ENCODE measurements at regions not wholly inside any gene's neighbourhood (a gene's known extent, or its start where the extent isn't known, plus 50 kb on each side); places are given as distances from the start of the nearest gene placed in this dataset.

DNA sequence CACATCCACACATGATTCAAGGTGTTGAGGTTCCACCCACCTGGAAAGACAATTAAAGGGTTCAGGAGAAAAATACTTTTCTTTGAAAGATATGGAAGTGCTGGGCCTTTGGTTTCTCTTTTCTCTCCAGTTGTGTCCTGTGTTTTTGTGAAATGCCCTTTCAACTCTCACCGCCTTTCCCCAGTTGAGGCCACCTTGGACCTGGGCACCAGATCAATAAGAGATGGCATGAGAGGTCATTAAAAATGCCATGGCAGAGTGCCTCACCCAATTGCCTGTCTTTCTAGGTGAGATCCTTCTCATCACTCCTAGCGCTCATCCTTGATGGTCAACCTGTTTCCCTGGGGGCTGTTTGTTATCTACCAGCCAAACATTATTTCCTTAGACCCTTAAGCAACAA lies 453.9 kb downstream of the TSN start:
- no peak overlapping the region for H3K27ac Mint-ChIP-seq
- no peaks in the 10 kb centered on the region for H3K9me3 Mint-ChIP-seq (ENCODE audit: low read depth)
- no peaks in the 10 kb centered on the region for H3K4me1 Mint-ChIP-seq (ENCODE audit: low read depth)
- peaks cover under 1% of the 10 kb centered on the region for H3K27me3 Mint-ChIP-seq
- H3K4me3 Mint-ChIP-seq = no peak overlapping the region
- H3K36me3 Mint-ChIP-seq = no peaks in the 10 kb centered on the region

DNA sequence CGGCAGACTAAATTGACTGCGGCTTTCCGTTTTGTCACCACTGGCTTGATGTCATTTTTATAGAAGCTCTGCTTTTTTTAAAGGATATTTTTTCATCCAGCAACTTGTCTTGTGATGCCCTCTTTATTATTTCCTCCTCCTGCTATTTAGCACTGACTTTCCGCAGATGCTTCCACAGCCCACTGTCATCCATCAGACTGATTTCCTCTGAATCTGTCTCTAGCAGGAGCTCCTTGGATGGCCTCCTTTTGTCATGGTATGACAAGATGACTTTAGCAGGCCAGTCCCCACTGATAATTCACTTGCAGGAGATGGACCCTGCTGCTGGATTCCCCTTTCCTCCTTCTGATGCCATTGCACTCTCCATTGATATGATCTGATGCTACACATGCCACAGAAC lies 454.6 kb downstream of the TSN start:
- Mint-ChIP-seq H3K36me3 (no peaks in the 10 kb centered on the region), H3K4me3 (no peak overlapping the region), H3K27me3 (no peaks in the 10 kb centered on the region), H3K9me3 (ENCODE audit: low read depth) (no peaks in the 10 kb centered on the region), H3K27ac (no peak overlapping the region), H3K4me1 (ENCODE audit: low read depth) (no peaks in the 10 kb centered on the region)

GRCh38 chr2:122210898-122211856 lies 455.7 kb downstream of the TSN start:
- Mint-ChIP-seq H3K27ac (no peak overlapping the region), H3K27me3 (no peaks in the 10 kb centered on the region), H3K4me1 (ENCODE audit: low read depth) (no peaks in the 10 kb centered on the region), H3K36me3 (no peaks in the 10 kb centered on the region), H3K9me3 (ENCODE audit: low read depth) (no peaks in the 10 kb centered on the region), H3K4me3 (no peak overlapping the region)

DNA sequence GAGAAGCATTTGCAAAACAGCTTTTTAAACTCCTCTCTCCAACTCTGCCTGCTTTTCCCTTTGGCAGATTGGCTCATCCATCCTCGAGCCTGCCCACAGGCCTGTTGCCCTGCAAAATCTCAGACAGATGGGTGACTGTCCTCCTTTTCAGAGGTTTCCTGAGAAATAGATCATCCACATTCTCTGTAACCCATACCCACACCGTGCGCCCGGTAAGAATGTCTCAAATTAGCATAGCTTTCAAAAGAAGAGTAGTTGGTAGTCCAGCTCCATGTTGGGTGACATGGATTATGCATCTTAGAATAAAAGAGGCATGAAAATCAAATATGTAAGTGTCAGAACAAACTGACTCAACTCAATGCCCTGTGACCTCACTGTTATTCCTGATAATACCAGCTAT lies 457.9 kb downstream of the TSN start:
- no peaks in the 10 kb centered on the region for H3K9me3 Mint-ChIP-seq (ENCODE audit: low read depth)
- H3K4me1 Mint-ChIP-seq (ENCODE audit: low read depth) = no peaks in the 10 kb centered on the region
- H3K27ac Mint-ChIP-seq = no peak overlapping the region
- no peaks in the 10 kb centered on the region for H3K36me3 Mint-ChIP-seq
- no peak overlapping the region for H3K4me3 Mint-ChIP-seq
- no peaks in the 10 kb centered on the region for H3K27me3 Mint-ChIP-seq

GRCh38 chr2:122216071-122216470 lies 460.6 kb downstream of the TSN start:
- Mint-ChIP-seq H3K4me1 (ENCODE audit: low read depth) (no peaks in the 10 kb centered on the region), H3K27me3 (no peaks in the 10 kb centered on the region), H3K4me3 (no peak overlapping the region)

GRCh38 chr2:122216901-122217300 lies 461.4 kb downstream of the TSN start:
- H3K27me3 Mint-ChIP-seq = no peaks in the 10 kb centered on the region
- H3K9me3 Mint-ChIP-seq (ENCODE audit: low read depth) = no peaks in the 10 kb centered on the region
- H3K36me3 Mint-ChIP-seq = no peaks in the 10 kb centered on the region
- H3K4me3 Mint-ChIP-seq = no peak overlapping the region
- no peaks in the 10 kb centered on the region for H3K4me1 Mint-ChIP-seq (ENCODE audit: low read depth)
- H3K27ac Mint-ChIP-seq = no peak overlapping the region

More at GRCh38 chr2:122216071-122216470, 460.6 kb downstream of the TSN start:
- no peaks in the 10 kb centered on the region for H3K9me3 Mint-ChIP-seq (ENCODE audit: low read depth)
- H3K27ac Mint-ChIP-seq = no peak overlapping the region
- no peaks in the 10 kb centered on the region for H3K36me3 Mint-ChIP-seq

DNA sequence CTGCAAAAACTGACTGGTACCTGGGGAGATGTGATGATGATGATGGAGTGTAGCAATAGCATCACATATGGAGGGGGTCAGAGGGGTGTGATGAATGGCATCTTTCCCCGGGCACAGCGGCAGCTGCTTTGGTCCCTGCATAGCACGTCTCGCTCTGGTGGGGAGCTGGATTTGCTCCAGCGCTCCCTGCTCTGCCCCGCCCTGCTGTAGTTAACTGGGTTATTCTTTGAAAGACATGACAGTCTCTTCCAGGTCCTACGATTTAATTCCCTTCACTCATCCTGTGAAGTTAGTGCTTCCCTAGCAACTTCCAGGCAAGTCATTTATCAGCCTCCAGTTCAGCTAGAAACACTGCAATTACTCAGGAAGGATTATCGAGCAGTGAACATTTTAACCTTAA lies 463.1 kb downstream of the TSN start:
- Mint-ChIP-seq H3K36me3 (no peaks in the 10 kb centered on the region), H3K4me1 (ENCODE audit: low read depth) (no peaks in the 10 kb centered on the region), H3K27ac (no peak overlapping the region), H3K9me3 (ENCODE audit: low read depth) (no peaks in the 10 kb centered on the region), H3K27me3 (no peaks in the 10 kb centered on the region), H3K4me3 (no peak overlapping the region)

- no peaks in the 10 kb centered on the region for H3K36me3 Mint-ChIP-seq
- no peaks in the 10 kb centered on the region for H3K9me3 Mint-ChIP-seq (ENCODE audit: low read depth)
- H3K4me3 Mint-ChIP-seq = no peak overlapping the region
- H3K27ac Mint-ChIP-seq = no peak overlapping the region
- no peaks in the 10 kb centered on the region for H3K4me1 Mint-ChIP-seq (ENCODE audit: low read depth)
- H3K27me3 Mint-ChIP-seq = no peaks in the 10 kb centered on the region
Observed at GRCh38 chr2:122219504-122219903, 464.1 kb downstream of the TSN start.

DNA sequence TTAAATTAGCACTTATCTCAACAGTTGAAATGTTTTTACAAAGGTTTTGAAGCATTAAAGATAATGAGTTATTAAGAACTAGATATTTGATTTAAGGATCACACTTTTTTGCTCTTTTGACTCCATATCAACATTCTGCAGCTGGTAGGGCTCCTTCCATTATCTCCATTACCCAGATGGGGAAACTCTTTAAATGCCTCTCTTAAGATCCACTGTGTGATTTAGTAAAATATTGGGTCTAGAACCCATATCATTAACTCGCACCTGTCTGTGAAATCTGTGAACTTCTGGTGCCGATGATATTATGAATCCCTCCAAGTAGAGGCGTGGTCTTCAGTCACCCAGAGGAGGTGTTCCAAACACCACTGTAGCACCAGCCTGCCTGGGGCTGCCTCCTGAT lies 466.2 kb downstream of the TSN start:
- Mint-ChIP-seq H3K4me1 (ENCODE audit: low read depth) (no peaks in the 10 kb centered on the region), H3K9me3 (ENCODE audit: low read depth) (no peaks in the 10 kb centered on the region), H3K4me3 (no peak overlapping the region), H3K36me3 (no peaks in the 10 kb centered on the region), H3K27me3 (no peaks in the 10 kb centered on the region), H3K27ac (no peak overlapping the region)

- no peaks in the 10 kb centered on the region for H3K4me1 Mint-ChIP-seq (ENCODE audit: low read depth)
- H3K36me3 Mint-ChIP-seq = no peaks in the 10 kb centered on the region
- no peaks in the 10 kb centered on the region for H3K9me3 Mint-ChIP-seq (ENCODE audit: low read depth)
- no peak overlapping the region for H3K27ac Mint-ChIP-seq
- no peaks in the 10 kb centered on the region for H3K27me3 Mint-ChIP-seq
- no peak overlapping the region for H3K4me3 Mint-ChIP-seq
Observed at GRCh38 chr2:122231296-122231695, 475.8 kb downstream of the TSN start.

DNA sequence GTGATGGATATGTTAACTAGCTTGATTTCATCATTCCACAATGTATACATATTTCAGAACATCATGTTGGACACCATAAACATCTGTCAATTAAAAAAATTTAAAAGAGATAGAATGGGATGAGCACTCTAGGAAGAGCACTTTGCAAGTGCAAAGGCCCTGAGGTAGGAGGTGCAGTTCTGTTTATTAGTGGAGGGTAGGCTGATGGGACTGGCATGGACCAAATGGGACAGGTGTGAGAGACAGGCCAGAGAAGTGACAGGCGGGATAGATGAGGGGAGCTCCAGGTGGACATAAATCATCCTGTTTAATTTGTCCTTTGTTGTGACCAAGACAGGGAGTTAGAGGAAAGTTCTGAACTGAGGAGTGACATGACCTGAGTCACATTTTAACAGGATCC lies 477.9 kb downstream of the TSN start:
- no peak overlapping the region for H3K4me3 Mint-ChIP-seq
- H3K9me3 Mint-ChIP-seq (ENCODE audit: low read depth) = no peaks in the 10 kb centered on the region
- no peaks in the 10 kb centered on the region for H3K27me3 Mint-ChIP-seq
- no peaks in the 10 kb centered on the region for H3K4me1 Mint-ChIP-seq (ENCODE audit: low read depth)
- H3K27ac Mint-ChIP-seq = no peak overlapping the region
- H3K36me3 Mint-ChIP-seq = no peaks in the 10 kb centered on the region

- Mint-ChIP-seq H3K27me3 (no peaks in the 10 kb centered on the region), H3K4me1 (ENCODE audit: low read depth) (no peaks in the 10 kb centered on the region), H3K9me3 (ENCODE audit: low read depth) (no peaks in the 10 kb centered on the region), H3K36me3 (no peaks in the 10 kb centered on the region), H3K27ac (no peak overlapping the region), H3K4me3 (no peak overlapping the region)
Observed at GRCh38 chr2:122236152-122236874, 480.9 kb downstream of the TSN start.

DNA sequence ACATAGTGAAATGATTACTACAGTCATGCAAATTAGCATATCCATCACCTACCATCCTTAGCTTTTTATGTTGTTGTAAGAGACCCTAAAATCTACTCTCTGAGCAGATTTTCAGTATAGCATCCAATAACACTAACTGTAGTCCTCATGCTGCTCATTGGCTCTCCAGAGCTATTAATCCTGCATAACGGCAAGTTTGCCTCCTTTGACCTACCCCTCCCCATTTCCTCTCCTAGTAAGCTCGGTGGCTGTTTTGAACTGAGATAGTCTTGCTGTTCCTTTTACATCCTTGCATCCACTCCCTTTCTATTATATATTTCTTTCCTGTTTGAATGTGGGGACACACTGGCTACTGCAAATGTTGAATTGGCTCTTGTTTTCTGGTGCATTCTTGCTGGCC lies 481.5 kb downstream of the TSN start:
- Mint-ChIP-seq H3K27me3 (no peaks in the 10 kb centered on the region), H3K36me3 (no peaks in the 10 kb centered on the region), H3K4me3 (no peak overlapping the region), H3K9me3 (ENCODE audit: low read depth) (no peaks in the 10 kb centered on the region), H3K4me1 (ENCODE audit: low read depth) (no peaks in the 10 kb centered on the region), H3K27ac (no peak overlapping the region)

- no peak overlapping the region for H3K4me3 Mint-ChIP-seq
- H3K27ac Mint-ChIP-seq = no peak overlapping the region
- no peaks in the 10 kb centered on the region for H3K27me3 Mint-ChIP-seq
- H3K36me3 Mint-ChIP-seq = no peaks in the 10 kb centered on the region
- H3K9me3 Mint-ChIP-seq (ENCODE audit: low read depth) = no peaks in the 10 kb centered on the region
- H3K4me1 Mint-ChIP-seq (ENCODE audit: low read depth) = no peaks in the 10 kb centered on the region
Observed at GRCh38 chr2:122237450-122237849, 482.0 kb downstream of the TSN start.

- Mint-ChIP-seq H3K27ac (no peak overlapping the region), H3K9me3 (ENCODE audit: low read depth) (no peaks in the 10 kb centered on the region), H3K27me3 (no peaks in the 10 kb centered on the region), H3K36me3 (no peaks in the 10 kb centered on the region), H3K4me1 (ENCODE audit: low read depth) (no peaks in the 10 kb centered on the region), H3K4me3 (no peak overlapping the region)
Observed at GRCh38 chr2:122238006-122238559, 482.6 kb downstream of the TSN start.
